Skeletal muscle satellite cell (primary cell): ENCODE measurements at regions not wholly inside any gene's neighbourhood (a gene's known extent, or its start where the extent isn't known, plus 50 kb on each side); places are given as distances from the start of the nearest gene placed in this dataset.
"Not testable (repeated sequence)": the region's sequence is repeated elsewhere in the genome, so short reads cannot be mapped to it uniquely, and the experiment has no call there.

Experiments used
- H3K27me3 ChIP-seq: 2 replicates; pipeline ENCODE4 v1.7.0; 2013; ENCODE audit warnings: low read length; ENCODE audit not compliant: control insufficient read depth, insufficient read depth
- H3K36me3 ChIP-seq: 2 replicates; pipeline ENCODE4 v1.7.0; 2013; ENCODE audit warnings: mild to moderate bottlenecking, control low read depth, low read length; ENCODE audit not compliant: insufficient read depth
- H3K4me1 ChIP-seq: 2 replicates; pipeline ENCODE4 v1.7.0; 2013; ENCODE audit warnings: low read length; ENCODE audit not compliant: control insufficient read depth, insufficient read depth
- H3K4me2 ChIP-seq: 2 replicates; pipeline ENCODE4 v1.7.0; 2013; ENCODE audit warnings: mild to moderate bottlenecking, low read length
- H3K4me3 ChIP-seq: 2 replicates; pipeline ENCODE4 v1.7.0; 2013; ENCODE audit warnings: low read length
- H3K9ac ChIP-seq: 2 replicates; pipeline ENCODE4 v1.7.0; 2013; ENCODE audit warnings: mild to moderate bottlenecking, low read depth, low read length, moderate library complexity
- H3K9me3 ChIP-seq: replicated peaks from 2 replicates; pipeline ENCODE4 v1.7.0; 2013; ENCODE audit warnings: mild to moderate bottlenecking, control low read depth, low read length

DNA sequence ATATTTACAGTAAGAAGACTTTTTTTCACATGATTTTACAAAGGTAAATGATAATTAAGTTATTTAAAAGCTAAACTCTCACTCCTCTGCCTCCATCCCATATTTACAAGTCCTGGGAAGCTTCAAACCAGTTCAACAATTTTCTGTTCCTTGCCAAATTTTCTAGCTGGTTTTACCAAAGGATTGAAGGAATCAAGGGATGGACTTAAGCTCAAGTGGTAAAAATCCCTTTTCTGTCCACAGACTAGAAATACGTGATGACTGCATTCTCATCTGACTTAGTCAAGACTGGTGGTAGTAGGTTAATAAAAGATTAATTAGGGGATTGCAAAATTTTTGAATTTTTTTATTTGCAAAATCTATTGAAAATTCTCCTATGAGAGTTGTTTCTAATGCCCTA lies 297.3 kb downstream of the MTX2 start:
- Histone ChIP-seq H3K4me3 (no peak overlapping the region), H3K4me2 (no peak overlapping the region), H3K9me3 (no peaks in the 10 kb centered on the region), H3K36me3 (no peaks in the 10 kb centered on the region), H3K27me3 (peaks cover 58% of the 10 kb centered on the region), H3K9ac (no peak overlapping the region), H3K4me1 (peaks cover 6% of the 10 kb centered on the region)

DNA sequence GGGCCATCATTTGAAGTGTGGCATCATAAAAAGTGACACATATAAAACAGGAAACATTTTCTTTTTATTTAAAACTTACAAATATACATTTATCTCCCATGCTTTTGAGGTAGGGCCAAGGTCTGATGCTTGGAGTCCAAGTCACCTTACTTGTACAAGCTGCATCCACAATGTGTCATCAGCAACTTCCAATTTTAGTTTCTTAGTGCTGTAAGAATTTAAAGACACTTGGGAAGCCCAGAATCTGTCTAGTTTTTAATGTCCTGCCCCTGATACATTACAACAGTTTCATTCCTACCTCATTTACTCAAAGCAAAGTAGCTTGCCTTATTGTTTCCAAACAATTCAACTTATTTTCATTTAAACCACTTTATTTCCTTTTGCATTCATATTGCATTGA lies 297.7 kb downstream of the MTX2 start:
- no peaks in the 10 kb centered on the region for H3K9me3 ChIP-seq
- H3K36me3 ChIP-seq, result no peaks in the 10 kb centered on the region
- H3K27me3 ChIP-seq, result peaks cover 57% of the 10 kb centered on the region
- H3K9ac ChIP-seq, result no peak overlapping the region
- H3K4me1 ChIP-seq, result peaks cover 6% of the 10 kb centered on the region
- no peak overlapping the region for H3K4me3 ChIP-seq
- no peak overlapping the region for H3K4me2 ChIP-seq

DNA sequence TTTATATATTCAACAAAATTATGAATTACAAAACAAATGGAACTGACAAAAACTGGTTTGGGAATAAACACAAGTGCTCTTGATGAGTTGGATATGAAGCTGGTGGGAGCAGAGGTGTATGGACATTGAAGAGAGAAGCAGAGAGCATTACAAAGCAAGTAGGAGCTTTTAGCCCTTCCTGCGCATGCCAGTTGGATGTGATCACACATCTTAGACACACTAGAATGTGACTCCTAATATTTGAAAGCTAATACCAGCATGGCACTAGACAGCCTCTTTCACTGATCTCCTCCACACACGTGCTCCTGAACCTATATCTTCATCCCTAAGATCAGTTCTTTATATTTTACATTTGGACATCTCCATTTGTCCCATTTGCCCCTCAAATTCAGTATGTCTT lies 298.1 kb downstream of the MTX2 start:
- Histone ChIP-seq H3K4me2 (no peak overlapping the region), H3K27me3 (peaks cover 57% of the 10 kb centered on the region), H3K9ac (no peak overlapping the region), H3K4me1 (peaks cover 4% of the 10 kb centered on the region), H3K9me3 (no peaks in the 10 kb centered on the region), H3K36me3 (no peaks in the 10 kb centered on the region), H3K4me3 (no peak overlapping the region)

DNA sequence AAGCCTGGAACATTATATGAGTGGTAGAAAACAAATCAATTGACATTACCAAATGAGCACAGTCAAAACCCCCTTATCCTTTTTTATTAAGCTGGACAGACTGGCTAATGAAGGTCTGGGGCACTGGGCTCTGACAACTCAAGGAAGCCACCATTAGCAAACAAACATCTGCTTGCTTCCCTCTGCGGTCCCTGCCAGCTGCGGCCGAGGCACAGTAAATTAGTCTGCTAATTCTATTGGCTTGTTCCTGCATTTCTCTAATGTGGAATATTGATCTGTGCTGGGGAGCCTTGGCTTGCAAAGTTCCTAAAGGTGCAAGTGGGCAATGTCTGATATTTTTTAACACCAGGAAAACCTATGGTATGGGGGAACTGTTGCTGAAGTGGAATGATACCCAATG lies 300.3 kb downstream of the MTX2 start:
- no peaks in the 10 kb centered on the region for H3K36me3 ChIP-seq
- H3K4me3 ChIP-seq, result no peak overlapping the region
- no peak overlapping the region for H3K9ac ChIP-seq
- no peaks in the 10 kb centered on the region for H3K4me1 ChIP-seq
- H3K27me3 ChIP-seq, result peaks cover 64% of the 10 kb centered on the region
- no peaks in the 10 kb centered on the region for H3K9me3 ChIP-seq
- no peak overlapping the region for H3K4me2 ChIP-seq

DNA sequence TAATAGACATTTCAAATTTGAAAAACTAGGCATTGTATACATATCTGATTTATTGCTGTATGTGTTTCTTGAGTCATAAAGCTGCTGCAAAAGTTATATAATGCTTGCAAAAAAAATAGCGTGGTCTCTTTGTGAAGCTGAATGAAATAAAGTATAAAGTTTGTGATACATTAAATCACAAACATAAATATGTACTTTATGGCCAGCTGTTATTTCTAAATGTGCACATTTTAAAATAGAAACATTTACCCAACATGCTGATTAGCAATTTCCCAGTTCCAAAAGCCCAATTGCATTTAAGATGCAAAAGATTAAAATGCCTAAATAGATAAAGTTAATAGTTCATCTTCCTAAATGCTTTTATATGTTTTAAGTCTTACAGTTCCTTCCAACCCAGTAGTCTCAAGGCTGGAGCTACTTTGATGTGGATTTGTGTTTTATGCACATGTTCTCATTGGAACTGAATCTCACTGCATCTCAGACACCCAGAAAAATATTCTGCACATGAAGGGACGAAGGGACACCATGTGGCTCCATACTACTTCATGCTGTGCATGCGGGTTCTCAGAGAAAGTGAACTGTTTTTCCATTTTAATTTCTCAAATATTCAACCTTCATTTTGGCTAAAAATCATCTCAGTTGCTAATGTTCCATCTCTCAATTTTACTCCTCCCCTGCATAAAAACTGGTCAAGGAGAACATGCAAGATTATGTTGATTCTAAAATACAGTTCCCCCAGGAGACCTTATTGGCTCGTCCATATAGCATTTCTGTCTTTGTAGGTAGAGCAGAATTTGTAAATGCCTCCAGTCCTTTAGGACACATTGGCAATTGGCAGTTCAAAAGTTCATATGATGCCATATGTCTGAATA lies 304.6 kb downstream of the MTX2 start:
- Histone ChIP-seq H3K4me2 (no peak overlapping the region), H3K9ac (no peak overlapping the region), H3K27me3 (peaks cover 75% of the 10 kb centered on the region), H3K4me3 (no peak overlapping the region), H3K9me3 (no peaks in the 10 kb centered on the region), H3K4me1 (no peaks in the 10 kb centered on the region), H3K36me3 (no peaks in the 10 kb centered on the region)

DNA sequence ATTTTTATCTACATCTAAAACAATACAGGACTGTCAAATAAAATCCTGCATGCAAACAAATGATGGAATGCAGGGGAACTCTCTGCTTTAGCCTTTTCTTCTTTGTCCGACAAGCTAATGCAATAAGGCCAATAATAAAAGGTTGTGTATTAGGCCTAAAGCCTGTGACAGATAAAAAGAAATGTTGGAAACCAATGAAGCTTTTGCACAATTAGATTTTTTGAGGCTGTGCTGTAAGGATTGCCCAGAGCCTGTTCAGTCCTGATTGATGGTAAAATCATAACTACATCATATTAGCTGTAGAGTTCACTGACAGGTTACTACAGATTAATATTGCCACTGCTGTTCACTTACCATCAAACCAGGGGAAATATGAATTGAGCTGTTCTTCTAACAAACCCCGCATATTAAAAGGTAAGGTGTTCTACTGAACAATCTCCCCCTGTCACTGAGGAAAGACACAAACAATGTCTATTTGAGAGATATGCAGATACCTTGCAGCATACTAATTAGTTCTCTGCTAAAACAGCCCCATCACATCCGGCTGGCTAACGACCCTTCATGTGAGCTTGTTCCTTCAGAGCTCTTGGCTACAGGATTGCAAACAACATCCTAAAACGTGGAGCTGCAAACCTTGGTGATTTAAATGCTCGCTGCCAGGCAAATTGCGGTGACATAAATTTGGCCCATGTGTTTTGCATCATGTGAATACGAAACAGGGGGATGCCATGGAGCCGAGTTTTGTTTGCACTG lies 305.4 kb downstream of the MTX2 start:
- Histone ChIP-seq H3K4me1 (no peaks in the 10 kb centered on the region), H3K4me2 (no peak overlapping the region), H3K36me3 (no peaks in the 10 kb centered on the region), H3K9ac (no peak overlapping the region), H3K27me3 (peaks cover 75% of the 10 kb centered on the region), H3K4me3 (no peak overlapping the region), H3K9me3 (no peaks in the 10 kb centered on the region)

DNA sequence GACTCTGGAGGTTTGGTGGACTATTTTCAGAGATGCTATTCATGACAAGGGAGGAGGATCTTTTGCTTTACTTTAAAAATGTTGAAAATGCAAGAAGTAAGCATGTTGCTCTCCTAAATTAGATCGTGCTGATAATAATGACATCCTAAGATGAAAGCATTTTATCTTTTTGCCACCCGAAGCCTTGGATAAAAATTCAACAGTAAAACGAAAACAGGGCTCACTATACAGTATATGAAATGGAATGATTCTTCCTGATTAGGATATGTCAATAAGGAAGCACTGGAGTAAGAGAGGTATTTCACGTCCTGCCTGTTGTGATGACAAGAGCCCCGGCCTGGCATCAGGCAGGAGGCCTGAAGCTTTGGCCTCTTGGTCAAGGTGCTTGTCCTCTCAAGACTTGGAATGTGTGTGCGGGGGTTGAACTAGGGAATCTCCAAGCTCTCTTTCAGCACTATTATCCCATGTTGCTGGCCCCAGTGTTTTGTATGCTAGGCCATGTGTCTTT lies 306.0 kb downstream of the MTX2 start:
- no peaks in the 10 kb centered on the region for H3K9me3 ChIP-seq
- no peak overlapping the region for H3K9ac ChIP-seq
- peaks cover 77% of the 10 kb centered on the region for H3K27me3 ChIP-seq
- H3K4me3 ChIP-seq, result no peak overlapping the region
- H3K36me3 ChIP-seq, result no peaks in the 10 kb centered on the region
- no peak overlapping the region for H3K4me2 ChIP-seq
- H3K4me1 ChIP-seq, result no peaks in the 10 kb centered on the region

DNA sequence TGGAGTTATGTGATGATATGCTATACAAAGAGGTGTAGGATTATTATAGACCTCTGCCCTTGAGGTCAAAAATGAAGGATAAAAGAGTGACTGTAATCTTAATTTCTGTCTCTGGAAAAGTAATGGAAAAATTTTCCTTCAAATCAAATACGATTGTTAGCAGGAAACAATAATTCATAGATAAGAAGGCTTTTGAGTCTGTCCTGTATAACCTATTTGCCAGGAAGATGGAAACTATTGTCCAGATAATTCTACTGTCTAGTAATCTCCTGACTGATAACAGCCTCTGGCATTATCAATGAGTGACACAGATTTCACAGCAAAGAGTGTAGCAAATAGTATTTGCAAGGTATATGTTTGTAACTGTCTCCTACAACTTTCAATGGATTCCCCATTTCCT lies 307.8 kb downstream of the MTX2 start:
- Histone ChIP-seq H3K36me3 (no peaks in the 10 kb centered on the region), H3K4me1 (no peaks in the 10 kb centered on the region), H3K4me3 (no peak overlapping the region), H3K27me3 (peaks cover 84% of the 10 kb centered on the region), H3K9me3 (no peaks in the 10 kb centered on the region), H3K9ac (no peak overlapping the region), H3K4me2 (no peak overlapping the region)

DNA sequence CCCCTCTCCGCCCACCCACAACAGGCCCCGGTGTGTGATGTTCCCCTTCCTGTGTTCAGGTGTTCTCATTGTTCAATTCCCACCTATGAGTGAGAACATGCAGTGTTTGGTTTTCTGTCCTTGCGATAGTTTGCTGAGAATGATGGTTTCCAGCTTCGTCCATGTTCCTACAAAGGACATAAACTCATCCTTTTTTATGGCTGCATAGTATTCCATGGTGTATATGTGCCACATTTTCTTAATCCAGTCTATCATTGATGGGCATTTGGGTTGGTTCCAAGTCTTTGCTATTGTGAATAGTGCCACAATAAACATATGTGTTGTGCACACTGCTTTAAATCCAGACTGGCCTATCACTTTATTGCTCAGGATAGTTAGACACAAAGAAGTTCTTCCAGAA lies 309.1 kb downstream of the MTX2 start:
- H3K4me1 ChIP-seq, H3K4me2 ChIP-seq, H3K9me3 ChIP-seq, H3K9ac ChIP-seq, H3K36me3 ChIP-seq, H3K4me3 ChIP-seq: not testable (repeated sequence)
- H3K27me3 ChIP-seq, result peaks cover 80% of the 10 kb centered on the region

DNA sequence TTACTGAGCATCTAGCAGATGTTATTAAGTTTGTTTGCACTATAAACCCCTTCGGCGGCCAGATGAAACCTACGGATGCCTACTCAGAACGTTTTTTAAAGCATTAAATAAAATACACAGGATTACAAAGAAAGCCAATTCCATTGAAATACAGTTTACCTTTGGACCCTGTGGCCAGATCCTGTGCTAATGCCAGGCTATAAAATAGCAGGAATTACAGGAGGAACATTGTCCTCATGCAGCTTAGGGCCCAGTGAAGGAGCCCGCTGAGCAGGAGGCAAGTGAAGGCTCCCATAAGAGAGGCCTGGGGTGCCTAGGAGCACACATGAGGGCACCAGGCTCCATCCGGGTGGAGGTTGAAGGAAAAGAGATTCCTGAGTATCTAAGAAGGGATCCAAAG lies 310.4 kb downstream of the MTX2 start:
- Histone ChIP-seq H3K4me3 (no peak overlapping the region), H3K9me3 (no peaks in the 10 kb centered on the region), H3K4me2 (no peak overlapping the region), H3K36me3 (no peaks in the 10 kb centered on the region), H3K9ac (no peak overlapping the region), H3K27me3 (peaks cover 74% of the 10 kb centered on the region), H3K4me1 (peaks cover 14% of the 10 kb centered on the region)

DNA sequence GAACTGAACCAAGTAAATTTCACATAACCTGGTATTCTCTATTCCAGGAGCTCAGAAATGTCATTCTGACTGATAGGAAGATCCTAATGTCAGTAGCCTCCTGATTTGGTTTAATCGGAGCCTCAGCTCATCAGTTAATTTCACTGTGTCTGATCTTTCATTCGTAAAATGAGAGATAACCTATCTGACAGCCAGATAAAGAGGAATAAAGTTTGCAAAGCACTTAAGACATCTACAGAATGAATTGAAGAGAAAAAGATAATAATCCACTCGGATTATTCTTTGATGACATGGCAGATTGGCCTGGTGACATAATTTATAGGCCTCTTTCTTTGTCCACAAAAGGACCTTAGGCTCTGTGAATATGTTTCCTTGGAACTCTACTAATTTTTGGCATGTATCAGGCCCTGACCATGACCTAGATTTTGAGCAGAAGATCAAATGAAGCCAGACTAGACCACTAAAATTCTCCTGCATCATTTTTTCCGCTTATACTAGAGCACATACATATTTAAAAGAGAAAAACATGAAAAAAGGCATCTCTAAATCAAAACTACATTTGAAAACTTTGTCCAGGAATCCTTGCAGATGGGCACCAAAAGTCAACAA lies 312.4 kb downstream of the MTX2 start:
- Histone ChIP-seq H3K4me2 (no peak overlapping the region), H3K27me3 (peaks cover 66% of the 10 kb centered on the region), H3K36me3 (no peaks in the 10 kb centered on the region), H3K4me3 (no peak overlapping the region), H3K9me3 (no peaks in the 10 kb centered on the region), H3K4me1 (peaks cover 14% of the 10 kb centered on the region), H3K9ac (no peak overlapping the region)
